HL-60 (cell line): ENCODE measurements at regions not wholly inside any gene's neighbourhood (a gene's known extent, or its start where the extent isn't known, plus 50 kb on each side); places are given as distances from the start of the nearest gene placed in this dataset.

Experiments used
- CTCF ChIP-seq: IDR thresholded peaks from one replicate; pipeline ENCODE4 v1.5.1; 2011; ENCODE audit warnings: low read length, control low read depth, inconsistent platforms; ENCODE audit not compliant: insufficient read depth
- POLR2AphosphoS5 ChIP-seq: IDR thresholded peaks from 2 replicates; pipeline ENCODE4 v1.6.1; 2012; ENCODE audit warnings: low read depth

GRCh38 chr7:47024991-47025390, 556.9 kb downstream of the TNS3 start:
- TF ChIP-seq CTCF (no peak), POLR2AphosphoS5 (no peak)
